Activated CD4-positive, alpha-beta T cell treated with anti-CD3 and anti-CD28 coated beads, Interleukin-2, amount 50 U/mL, for 24 hours (primary cell): ENCODE measurements at regions not wholly inside any gene's neighbourhood (a gene's known extent, or its start where the extent isn't known, plus 50 kb on each side); places are given as distances from the start of the nearest gene placed in this dataset.

Experiments used
- DNase-seq, 2 donors: peaks; one replicate each; pipeline ENCODE4 v3.0.0-alpha.2; 2020; ENCODE audit warnings: low read depth in 1 of 2, low spot score in 1 of 2

- DNase-seq, result no peak
These were observed 61.6 kb downstream of the CCR1 start for GRCh38 chr3:46146548-46146947.

- DNase-seq, result no peak
These were observed 62.1 kb downstream of the CCR1 start for GRCh38 chr3:46146021-46146420.

DNA sequence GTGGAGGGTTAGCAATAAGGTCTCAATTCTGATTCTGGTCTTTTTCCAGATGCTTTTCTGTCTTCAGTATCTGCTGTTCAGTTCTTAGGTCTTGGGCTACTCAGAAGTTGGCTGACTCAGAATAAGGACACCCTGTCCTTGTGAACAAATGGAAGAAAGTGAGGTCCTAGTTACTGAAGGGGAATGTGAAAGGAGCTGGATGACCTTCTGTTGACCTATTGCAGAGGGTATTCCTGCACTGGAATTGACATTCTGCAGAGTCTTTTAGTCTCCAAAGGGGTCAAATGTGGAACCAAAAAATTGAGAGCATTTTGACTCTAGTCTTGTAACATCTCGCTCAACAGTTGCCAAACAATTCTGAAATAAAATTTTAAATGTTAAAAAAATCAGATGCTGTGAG, 63.0 kb downstream of the CCR1 start:
- DNase-seq, result no peak

DNA sequence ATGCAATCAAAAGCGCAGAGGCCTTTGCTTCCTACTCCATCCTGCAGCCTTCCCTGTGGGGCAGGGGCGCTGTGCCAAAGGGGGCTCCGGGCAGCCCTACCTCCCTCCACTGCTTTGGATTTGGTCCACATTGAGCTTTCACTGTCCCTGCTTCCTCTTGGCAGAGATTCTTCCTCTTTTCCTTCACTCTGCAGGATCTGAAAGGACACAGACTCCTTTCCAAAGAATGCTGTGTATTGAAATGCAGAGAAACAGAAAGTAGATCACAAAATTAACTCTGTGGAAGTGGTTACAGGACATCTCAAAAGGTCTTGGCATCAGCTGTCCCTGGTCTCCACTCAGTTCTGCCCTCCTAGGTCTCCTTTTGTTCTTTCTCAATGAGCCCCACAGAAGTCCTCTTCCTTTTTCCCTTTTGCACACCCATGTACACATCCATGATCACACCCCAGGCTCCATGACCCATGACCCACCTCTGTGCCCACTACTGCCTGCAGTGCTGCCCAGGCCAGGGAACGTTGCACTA, 64.1 kb downstream of the CCR1 start:
- DNase-seq, result no peak

DNA sequence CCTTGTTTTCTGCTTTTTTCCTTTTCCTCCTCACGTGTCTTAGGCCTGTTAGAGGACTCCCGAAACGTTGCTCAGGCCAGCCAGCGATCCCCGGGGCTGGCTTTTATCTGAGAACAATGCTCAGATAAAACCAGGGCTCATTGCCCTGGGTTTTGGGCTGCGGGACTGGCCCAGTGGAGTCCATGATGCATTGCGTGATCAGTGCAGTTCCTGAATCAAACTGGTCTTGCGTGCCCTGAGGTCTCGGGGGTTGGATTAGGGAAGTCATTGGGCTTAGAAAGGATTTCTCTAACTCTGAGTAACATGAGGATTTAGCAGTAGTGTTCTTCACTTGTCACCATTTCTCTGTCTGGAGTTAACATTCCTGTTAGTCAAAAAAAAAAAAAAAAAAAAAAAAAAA, 66.3 kb downstream of the CCR1 start:
- DNase-seq, result no peak

GRCh38 chr3:46138581-46138980, 69.5 kb downstream of the CCR1 start:
- DNase-seq, result no peak

DNA sequence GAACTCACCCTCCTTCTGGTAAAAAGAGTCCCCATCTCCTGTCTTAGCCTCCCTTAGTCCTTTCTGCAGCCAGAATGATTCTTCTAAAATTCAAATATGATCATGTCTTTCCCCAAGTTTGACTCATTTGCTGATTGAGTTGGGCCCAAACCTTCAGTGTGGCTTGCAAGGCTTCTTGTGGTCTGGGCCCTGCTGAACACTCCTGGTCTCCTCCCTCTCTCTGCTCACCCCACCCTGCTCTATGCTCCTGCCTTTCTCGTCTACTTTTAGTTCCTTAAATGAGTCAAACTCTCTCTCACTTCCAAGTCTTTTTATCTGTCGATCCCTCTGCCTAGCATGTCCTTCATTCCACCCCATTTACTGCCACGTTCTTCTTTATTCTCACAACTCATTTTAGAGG, 72.6 kb downstream of the CCR1 start:
- DNase-seq, result no peak

DNA sequence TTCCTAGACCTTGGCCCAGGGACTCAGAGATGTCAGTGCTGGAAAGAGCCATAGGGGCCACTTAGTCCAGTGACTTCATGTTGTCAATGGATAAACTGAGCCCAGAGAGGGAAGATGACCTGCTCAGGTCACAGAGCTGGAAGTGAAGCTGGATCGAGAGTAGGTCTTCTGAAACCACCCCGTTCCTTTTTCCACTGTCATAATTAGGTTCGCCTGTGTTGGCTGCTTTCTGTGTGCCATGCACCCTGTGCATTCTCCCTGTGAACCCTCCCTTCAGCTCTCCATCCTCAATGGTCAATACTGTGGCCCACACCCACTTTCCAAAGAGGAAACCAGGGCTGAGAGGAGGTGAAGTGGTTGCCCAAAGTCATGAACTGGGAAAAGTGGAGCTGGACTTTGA, 74.8 kb downstream of the CCR1 start:
- no peak for DNase-seq

DNA sequence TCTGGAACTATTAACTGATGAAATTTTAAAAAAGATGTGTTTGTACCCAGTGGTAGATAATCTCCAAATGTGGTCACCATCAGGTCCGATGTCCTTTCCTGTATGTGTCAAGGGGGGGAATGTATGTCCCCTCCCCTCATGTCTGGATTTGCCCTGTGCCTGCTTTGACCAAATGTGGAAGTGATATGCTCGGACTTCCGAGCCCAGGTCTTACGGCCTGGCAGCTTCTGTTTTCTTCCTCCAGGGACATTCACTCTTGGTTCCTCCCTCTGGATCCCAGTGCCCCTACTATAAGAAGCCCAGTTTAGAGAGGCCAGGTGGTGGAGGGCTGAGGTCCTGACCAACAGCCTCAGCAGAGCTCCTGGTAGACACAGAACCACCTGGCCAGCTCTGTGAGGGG, 75.5 kb downstream of the CCR1 start:
- no peak for DNase-seq

GRCh38 chr3:46131884-46132450, 76.1 kb downstream of the CCR1 start:
- DNase-seq, result no peak

GRCh38 chr3:46130631-46131310, 77.3 kb downstream of the CCR1 start:
- no peak for DNase-seq

DNA sequence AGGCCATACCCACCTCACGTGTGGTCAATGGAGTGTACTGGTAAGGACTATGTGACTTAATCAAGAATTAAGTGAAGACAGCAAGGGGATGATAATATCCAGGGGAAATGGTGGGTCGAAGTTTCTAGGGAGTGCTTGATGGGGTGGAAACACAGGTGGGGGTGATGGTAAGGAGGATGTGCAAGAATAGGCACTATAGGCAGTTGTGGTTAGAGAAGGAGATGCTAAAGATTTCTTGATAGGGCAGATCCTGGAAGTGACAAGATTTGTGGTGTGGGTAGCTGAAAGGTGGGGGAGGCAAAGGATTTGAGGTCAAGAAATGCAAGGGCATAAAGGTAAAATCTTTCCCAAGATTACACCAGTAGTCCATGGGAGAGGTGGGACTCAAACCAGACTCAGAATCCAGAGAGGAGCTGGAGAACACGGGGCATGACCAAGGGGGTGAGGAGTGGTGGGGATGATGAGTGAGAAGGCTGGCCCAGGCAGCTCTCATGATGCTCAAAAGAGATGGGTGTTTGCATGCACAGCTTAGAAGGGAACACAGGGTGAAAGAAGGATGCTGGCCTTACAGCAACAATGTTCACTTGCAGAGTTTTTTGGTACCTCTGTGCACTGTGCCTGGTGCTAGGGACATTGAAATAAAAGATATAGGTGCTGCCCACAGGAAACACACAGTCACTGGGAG, 78.4 kb downstream of the CCR1 start:
- DNase-seq, result no peak

DNA sequence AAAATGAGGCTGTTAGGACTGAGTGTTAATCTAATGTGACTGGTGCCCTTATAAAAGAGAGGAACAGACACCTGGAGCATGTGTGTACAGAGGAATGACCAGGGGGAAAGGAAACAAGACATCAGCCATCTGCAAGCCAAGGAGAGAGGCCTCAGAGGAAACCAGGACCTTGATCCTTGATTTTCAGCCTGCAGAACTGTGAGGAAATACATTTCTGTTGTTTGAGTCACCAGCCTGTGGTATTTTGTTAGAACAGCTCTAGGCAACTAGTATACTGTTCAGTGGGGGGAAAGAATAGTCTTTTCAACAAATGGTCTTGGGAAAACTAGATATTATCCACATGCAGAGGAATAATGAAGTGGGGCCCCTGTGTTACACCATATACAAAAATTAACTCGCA, 80.6 kb downstream of the CCR1 start:
- DNase-seq, result no peak

DNA sequence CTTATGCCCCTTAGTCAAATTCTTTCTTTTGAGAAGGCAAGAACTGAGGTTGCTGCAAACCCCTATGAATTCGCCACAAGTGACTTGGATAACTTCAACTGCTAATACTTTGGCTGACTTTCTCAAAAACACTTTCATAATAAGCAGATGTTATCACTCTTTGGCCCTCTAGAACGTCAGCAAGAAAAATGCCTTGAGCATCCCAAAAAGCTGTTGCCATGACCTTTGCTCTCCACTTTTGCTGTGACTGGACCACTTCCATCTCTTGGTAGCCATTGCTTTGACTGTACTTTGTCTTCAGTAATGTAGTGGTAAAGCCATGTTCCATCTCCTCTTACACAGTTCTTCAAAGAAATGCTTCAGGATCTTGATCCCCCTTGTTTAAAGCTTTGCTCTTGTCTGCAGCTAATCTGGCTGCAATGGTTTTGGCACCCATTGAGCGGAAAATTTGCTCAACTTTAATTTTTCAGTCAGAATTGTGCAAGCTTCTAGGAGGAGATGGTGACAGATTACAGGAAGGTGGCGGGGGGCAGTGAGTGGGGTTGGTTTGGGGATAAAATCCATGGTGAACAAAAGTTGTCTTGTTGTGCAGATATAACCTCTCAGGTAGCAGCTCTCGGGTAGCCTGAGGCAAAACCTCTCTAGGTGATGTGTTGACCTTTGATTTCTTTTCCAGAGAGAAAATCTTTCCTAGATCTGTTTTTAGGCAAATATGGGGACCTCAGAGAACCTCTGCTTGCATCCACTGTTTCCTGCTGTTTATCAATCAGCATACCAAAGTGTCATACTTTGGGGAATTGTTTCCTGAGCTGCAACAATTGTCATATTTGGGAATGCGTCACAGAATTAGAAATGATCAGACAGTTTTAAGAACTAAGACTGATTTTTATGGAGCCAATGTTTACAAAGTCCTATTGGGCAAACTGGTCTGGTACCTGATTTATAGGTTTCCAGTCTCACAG, 83.6 kb downstream of the CCR1 start:
- DNase-seq, result no peak

GRCh38 chr3:46123646-46124045, 84.5 kb downstream of the CCR1 start:
- no peak for DNase-seq

DNA sequence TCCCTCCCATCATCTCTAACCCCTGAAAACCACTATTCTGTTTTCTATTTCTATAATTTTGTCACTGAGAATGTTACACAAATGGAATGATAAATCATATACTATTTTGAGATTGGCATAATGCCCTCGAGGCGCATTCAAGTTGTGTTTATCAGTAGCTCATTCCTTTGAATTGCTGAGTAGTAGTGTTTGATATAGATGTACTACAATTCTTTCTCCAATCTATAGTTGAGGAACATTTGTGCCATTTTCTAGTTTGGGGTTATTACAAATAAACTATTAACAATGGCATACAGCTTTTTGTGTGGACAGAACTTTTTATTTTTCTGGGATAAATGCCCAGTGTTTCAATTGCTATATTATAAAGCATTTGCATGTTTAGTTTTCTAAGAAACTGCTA, 86.0 kb downstream of the CCR1 start:
- DNase-seq, result no peak

DNA sequence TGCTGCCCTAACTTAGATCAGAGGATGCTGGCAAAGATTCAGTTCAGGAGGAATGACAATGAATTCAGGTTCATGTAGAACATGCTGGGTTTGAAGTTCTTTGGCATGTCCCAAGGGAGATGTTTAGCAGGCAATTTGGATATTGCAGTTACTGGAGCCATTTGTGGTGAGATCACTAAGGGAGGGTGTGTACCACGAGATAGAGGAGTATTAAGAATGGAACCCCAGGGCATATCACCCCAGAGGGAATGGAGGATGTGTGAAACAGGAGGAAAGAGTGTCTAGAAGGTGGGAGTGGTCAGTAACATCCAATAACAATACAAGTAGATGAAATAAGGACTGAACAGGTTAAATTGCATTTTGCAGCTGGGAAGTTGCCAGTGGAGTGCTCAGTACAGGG, 87.1 kb downstream of the CCR1 start:
- DNase-seq, result no peak

DNA sequence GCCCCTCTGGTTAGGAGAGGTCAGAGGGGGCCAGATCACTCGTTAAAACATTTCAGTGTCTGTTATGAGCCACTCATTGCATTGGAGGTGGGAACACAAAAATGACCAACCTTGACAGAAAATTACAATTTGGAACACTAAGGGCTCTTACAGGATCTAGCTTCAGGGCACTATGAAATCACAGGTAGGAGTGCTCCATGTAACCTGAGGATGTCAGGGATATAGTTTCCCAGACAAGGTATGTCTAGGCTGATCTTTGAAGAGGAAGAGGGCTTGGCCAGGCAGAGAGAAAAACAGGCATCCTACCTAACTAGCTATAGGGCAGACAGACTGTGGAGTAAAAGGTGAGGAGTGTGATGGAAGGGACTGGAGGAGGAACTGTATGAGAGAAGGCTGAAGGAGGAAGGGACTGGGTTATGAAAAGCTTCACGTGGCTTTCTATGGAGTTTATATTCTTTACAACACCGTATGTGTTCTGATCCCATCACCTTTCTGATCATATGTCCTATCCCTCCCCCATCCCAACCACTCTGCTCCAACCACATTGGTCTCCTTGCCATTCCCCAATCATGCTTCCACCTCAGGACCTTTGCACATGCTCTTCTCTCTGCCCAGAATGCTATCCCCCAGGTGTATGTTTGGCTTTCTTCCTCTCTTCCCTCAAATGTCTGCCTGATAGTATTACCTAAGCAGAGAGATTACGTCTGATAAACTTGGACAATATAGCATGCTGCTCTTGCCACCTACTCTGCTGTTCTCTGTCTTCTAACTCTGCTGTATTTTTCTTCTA, 88.2 kb downstream of the CCR1 start:
- no peak for DNase-seq

GRCh38 chr3:46119253-46119652, 88.9 kb downstream of the CCR1 start:
- no peak for DNase-seq

- no peak for DNase-seq
These were observed 89.7 kb upstream of the XCR1 start for GRCh38 chr3:46116996-46117395.
